ENCODE measurements at regions not wholly inside any gene's neighbourhood (a gene's known extent, or its start where the extent isn't known, plus 50 kb on each side); places are given as distances from the start of the nearest gene placed in this dataset.

GRCh38 chr14:65833267-65833880, 420.8 kb downstream of the FUT8 start:
- ATAC-seq (ENCODE audit: low FRiP score in 2 of 2) (no peak), DNase-seq (no peak)
- H3K9me3 ChIP-seq: no peaks in the 10 kb centered on the region
- no peaks in the 10 kb centered on the region for H3K4me1 ChIP-seq
- no peaks in the 10 kb centered on the region for H3K36me3 ChIP-seq
- H3K27me3 ChIP-seq: no peaks in the 10 kb centered on the region
- H3K4me3 ChIP-seq: no peak overlapping the region
- TF ChIP-seq POLR2A (IDR thresholded peaks at IDR 0.05) (no peak), POLR2AphosphoS5 (IDR thresholded peaks at IDR 0.05) (no peak), CTCF (IDR thresholded peaks at IDR 0.05) (no peak), EP300 (IDR thresholded peaks at IDR 0.05) (no peak)
- 93 to 96% methylated on average over 11 of the region's 11 CpGs for WGBS, 2 donors
- H3K27ac ChIP-seq: no peak overlapping the region

DNA sequence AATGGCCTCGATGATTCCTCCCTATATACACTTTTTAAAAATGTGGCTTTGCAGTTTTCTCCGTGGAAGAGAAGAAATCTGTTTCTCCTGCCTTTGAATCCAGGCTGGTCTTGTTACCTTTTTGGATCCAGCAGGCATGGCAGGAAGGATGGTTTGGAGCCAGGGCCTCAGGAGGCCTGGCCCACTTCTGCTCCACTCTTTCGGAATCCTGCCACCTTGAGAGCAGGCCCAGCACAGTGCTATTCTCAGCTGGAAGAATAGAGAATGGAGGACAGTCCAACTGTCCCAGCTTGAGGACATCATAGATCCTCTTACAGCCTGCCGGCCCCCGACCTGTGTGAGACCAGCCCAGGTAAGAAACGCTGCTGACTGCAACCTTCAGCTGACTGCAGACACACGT, 421.5 kb downstream of the FUT8 start:
- Histone ChIP-seq H3K9me3 (no peaks in the 10 kb centered on the region), H3K27ac (no peak overlapping the region), H3K4me3 (no peak overlapping the region), H3K36me3 (no peaks in the 10 kb centered on the region), H3K4me1 (no peaks in the 10 kb centered on the region), H3K27me3 (no peaks in the 10 kb centered on the region)
- DNase-seq (no peak), ATAC-seq (ENCODE audit: low FRiP score in 2 of 2) (no peak)
- TF ChIP-seq CTCF (IDR thresholded peaks at IDR 0.05): no peak
- no peak for TF ChIP-seq EP300 (IDR thresholded peaks at IDR 0.05)
- no peak for TF ChIP-seq POLR2A (IDR thresholded peaks at IDR 0.05)
- TF ChIP-seq POLR2AphosphoS5 (IDR thresholded peaks at IDR 0.05): no peak
- WGBS, 2 donors: 91 to 99% methylated on average over 3 to 7 of the region's 7 CpGs

- WGBS, 2 donors: 93 to 98% methylated on average over 6 of the region's 6 CpGs
- no peak for DNase-seq
- no peaks in the 10 kb centered on the region for H3K27me3 ChIP-seq
- peaks cover 0 to 3% (median 0%) of the 10 kb centered on the region in 4 donors for H3K4me1 ChIP-seq
- peak in 1 of 2 donors; percentile 31 for ATAC-seq (ENCODE audit: low FRiP score in 2 of 2)
- H3K27ac ChIP-seq: no peak overlapping the region
- no peak overlapping the region for H3K4me3 ChIP-seq
- no peak for TF ChIP-seq POLR2A (IDR thresholded peaks at IDR 0.05)
- no peaks in the 10 kb centered on the region for H3K36me3 ChIP-seq
- H3K9me3 ChIP-seq: no peaks in the 10 kb centered on the region
These were observed 422.3 kb downstream of the FUT8 start for GRCh38 chr14:65834812-65835211.

DNA sequence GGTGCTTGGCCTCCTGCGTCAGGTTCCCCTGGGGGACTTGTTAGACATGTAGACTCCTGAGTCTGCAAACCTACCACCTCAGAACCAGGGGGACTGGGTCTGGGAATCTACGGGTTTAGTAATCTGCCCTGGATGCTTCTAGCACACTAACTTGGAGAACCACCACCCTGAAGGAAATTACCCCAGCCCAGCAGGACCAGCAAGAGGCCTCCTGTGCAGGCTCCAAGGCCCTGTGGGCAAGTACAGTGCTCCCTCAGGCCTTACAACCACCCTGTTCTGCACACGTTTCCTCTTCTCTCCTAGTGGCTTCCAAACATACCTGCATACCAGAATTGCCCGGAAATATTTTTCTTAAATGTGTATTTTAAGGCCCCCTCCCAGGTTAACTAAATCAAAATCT, 423.0 kb downstream of the FUT8 start:
- H3K27me3 ChIP-seq: no peaks in the 10 kb centered on the region
- H3K4me3 ChIP-seq: no peak overlapping the region
- peaks cover 0 to 8% (median 3%) of the 10 kb centered on the region in 4 donors for H3K4me1 ChIP-seq
- ATAC-seq (ENCODE audit: low FRiP score in 2 of 2) (no peak), DNase-seq (no peak)
- WGBS, 2 donors: 90 to 91% methylated on average over 2 to 4 of the region's 4 CpGs
- H3K9me3 ChIP-seq: no peaks in the 10 kb centered on the region
- TF ChIP-seq POLR2A (IDR thresholded peaks at IDR 0.05) (no peak), EP300 (IDR thresholded peaks at IDR 0.05) (no peak), POLR2AphosphoS5 (IDR thresholded peaks at IDR 0.05) (no peak), CTCF (IDR thresholded peaks at IDR 0.05) (no peak)
- H3K36me3 ChIP-seq: no peaks in the 10 kb centered on the region
- H3K27ac ChIP-seq: no peak overlapping the region

- ATAC-seq (ENCODE audit: low FRiP score in 2 of 2) (no peak), DNase-seq (no peak)
- no peak overlapping the region for H3K4me3 ChIP-seq
- H3K27ac ChIP-seq: no peak overlapping the region
- H3K27me3 ChIP-seq: no peaks in the 10 kb centered on the region
- H3K36me3 ChIP-seq: no peaks in the 10 kb centered on the region
- no peak for TF ChIP-seq CTCF (IDR thresholded peaks at IDR 0.05)
- TF ChIP-seq POLR2A (IDR thresholded peaks at IDR 0.05): no peak
- no peak for TF ChIP-seq EP300 (IDR thresholded peaks at IDR 0.05)
- TF ChIP-seq POLR2AphosphoS5 (IDR thresholded peaks at IDR 0.05): no peak
- WGBS, 2 donors: 84 to 86% methylated on average over 5 of the region's 5 CpGs
- H3K4me1 ChIP-seq: peaks cover 0 to 16% (median 7%) of the 10 kb centered on the region in 4 donors
- no peaks in the 10 kb centered on the region for H3K9me3 ChIP-seq
These were observed 426.0 kb downstream of the FUT8 start for GRCh38 chr14:65838565-65838964.
